PC-3 (cell line): ENCODE measurements at regions not wholly inside any gene's neighbourhood (a gene's known extent, or its start where the extent isn't known, plus 50 kb on each side); places are given as distances from the start of the nearest gene placed in this dataset.

ENCODE experiments used
- CTCF ChIP-seq: fragments of 300-600 bp; sonication (generic); conservative IDR thresholded peaks from 2 replicates; pipeline ENCODE4 v1.5.1; 2017; ENCODE audit warnings: antibody characterized with exemption, low read depth, mild to moderate bottlenecking, low read length
- EZH2phosphoT487 ChIP-seq: fragments of 300-600 bp; sonication (generic); IDR thresholded peaks from 2 replicates; pipeline ENCODE4 v1.6.1; 2018; ENCODE audit warnings: mild to moderate bottlenecking, antibody characterized with exemption, low read length, borderline replicate concordance

DNA sequence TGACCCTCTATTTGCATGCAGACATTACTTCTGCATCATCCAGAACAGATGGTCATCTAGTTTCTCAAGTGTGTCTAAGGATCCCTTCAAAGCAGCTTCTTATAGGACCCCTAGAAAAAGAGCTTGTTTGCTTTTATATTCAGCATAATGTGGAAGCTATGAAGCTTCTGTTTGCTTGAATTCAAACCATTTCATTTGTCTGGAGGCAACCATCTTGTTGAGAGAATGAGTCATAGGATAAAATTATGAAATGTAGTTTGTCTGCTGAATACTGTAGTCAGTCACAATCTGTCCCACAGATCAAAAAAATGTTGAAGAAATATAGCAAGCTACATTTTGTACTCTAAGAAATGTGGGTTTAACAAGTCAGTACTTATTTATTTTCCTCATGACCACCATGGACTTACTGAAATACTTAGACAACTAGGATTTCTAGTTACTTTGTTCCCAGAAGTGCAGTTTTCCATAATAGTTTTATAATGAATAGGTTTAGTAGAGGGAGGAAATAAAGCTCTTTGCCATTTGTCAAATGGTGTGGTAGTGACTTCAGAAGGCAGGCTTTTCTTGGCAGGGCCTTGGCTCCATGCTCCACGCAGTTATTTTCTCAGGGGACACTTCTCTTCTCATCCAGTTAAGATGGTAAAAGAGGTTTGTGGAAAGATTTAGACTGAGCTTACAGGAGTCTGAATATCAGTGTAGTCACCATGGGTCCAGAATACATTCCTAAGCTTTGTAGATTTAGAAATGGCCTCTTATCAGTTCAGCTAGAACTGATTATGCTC lies 74.8 kb upstream of the DEPDC1 start:
- TF ChIP-seq CTCF (no peak), EZH2phosphoT487 (no peak)
